ENCODE measurements at regions not wholly inside any gene's neighbourhood (a gene's known extent, or its start where the extent isn't known, plus 50 kb on each side); places are given as distances from the start of the nearest gene placed in this dataset.

GRCh38 chr5:158180407-158180806, 321.5 kb upstream of the CLINT1 start:
- DNase-seq = no peak

- no peak for DNase-seq
Observed at GRCh38 chr5:158179271-158179670, 320.3 kb upstream of the CLINT1 start.

- DNase-seq = no peak
Observed at GRCh38 chr5:158178535-158178934, 319.6 kb upstream of the CLINT1 start.

GRCh38 chr5:158177146-158177545, 318.2 kb upstream of the CLINT1 start:
- DNase-seq = no peak

GRCh38 chr5:158175934-158176481, 317.1 kb upstream of the CLINT1 start:
- DNase-seq = no peak

GRCh38 chr5:158174918-158175851, 316.2 kb upstream of the CLINT1 start:
- peak; percentile 47 for DNase-seq

- no peak for DNase-seq
Observed at GRCh38 chr5:158174026-158174425, 315.1 kb upstream of the CLINT1 start.

GRCh38 chr5:158172005-158172404, 313.1 kb upstream of the CLINT1 start:
- DNase-seq = no peak

- DNase-seq = no peak
Observed at GRCh38 chr5:158170534-158170933, 311.6 kb upstream of the CLINT1 start.

GRCh38 chr5:158170060-158170459, 311.1 kb upstream of the CLINT1 start:
- no peak for DNase-seq

- DNase-seq = no peak
Observed at GRCh38 chr5:158166424-158166823, 307.5 kb upstream of the CLINT1 start.

- no peak for DNase-seq
Observed at GRCh38 chr5:158165647-158166046, 306.7 kb upstream of the CLINT1 start.

- no peak for DNase-seq
Observed at GRCh38 chr5:158164296-158165047, 305.5 kb upstream of the CLINT1 start.

- DNase-seq = no peak
Observed at GRCh38 chr5:158163451-158164295, 304.7 kb upstream of the CLINT1 start.

- no peak for DNase-seq
Observed at GRCh38 chr5:158162479-158163034, 303.6 kb upstream of the CLINT1 start.

GRCh38 chr5:158162026-158162425, 303.1 kb upstream of the CLINT1 start:
- DNase-seq = no peak

GRCh38 chr5:158159621-158160020, 300.7 kb upstream of the CLINT1 start:
- no peak for DNase-seq

GRCh38 chr5:158155811-158156505, 297.0 kb upstream of the CLINT1 start:
- no peak for DNase-seq

- DNase-seq = no peak
Observed at GRCh38 chr5:158155067-158155466, 296.1 kb upstream of the CLINT1 start.

GRCh38 chr5:158154226-158155005, 295.5 kb upstream of the CLINT1 start:
- DNase-seq = no peak
